ENCODE measurements at regions not wholly inside any gene's neighbourhood (a gene's known extent, or its start where the extent isn't known, plus 50 kb on each side); places are given as distances from the start of the nearest gene placed in this dataset.

GRCh38 chr13:47004027-47004426, 107.2 kb upstream of the HTR2A start:
- TF ChIP-seq, protein P1, sequence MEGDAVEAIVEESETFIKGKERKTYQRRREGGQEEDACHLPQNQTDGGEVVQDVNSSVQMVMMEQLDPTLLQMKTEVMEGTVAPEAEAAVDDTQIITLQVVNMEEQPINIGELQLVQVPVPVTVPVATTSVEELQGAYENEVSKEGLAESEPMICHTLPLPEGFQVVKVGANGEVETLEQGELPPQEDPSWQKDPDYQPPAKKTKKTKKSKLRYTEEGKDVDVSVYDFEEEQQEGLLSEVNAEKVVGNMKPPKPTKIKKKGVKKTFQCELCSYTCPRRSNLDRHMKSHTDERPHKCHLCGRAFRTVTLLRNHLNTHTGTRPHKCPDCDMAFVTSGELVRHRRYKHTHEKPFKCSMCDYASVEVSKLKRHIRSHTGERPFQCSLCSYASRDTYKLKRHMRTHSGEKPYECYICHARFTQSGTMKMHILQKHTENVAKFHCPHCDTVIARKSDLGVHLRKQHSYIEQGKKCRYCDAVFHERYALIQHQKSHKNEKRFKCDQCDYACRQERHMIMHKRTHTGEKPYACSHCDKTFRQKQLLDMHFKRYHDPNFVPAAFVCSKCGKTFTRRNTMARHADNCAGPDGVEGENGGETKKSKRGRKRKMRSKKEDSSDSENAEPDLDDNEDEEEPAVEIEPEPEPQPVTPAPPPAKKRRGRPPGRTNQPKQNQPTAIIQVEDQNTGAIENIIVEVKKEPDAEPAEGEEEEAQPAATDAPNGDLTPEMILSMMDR (conservative IDR thresholded peaks at IDR 0.05), result no peak
- no peak for TF ChIP-seq ZFX (IDR thresholded peaks at IDR 0.05)

Data from C4-2B (cell line).